Islet of Langerhans (tissue), 1 donor: ENCODE measurements at regions not wholly inside any gene's neighbourhood (a gene's known extent, or its start where the extent isn't known, plus 50 kb on each side); places are given as distances from the start of the nearest gene placed in this dataset.

Experiments
- FAIRE-seq: peaks from one replicate; lab custom pipeline; 2011; peaks lifted over from hg19 to GRCh38; lab: Jason Lieb, UNC

GRCh38 chr4:133059117-133059516 is 90.0 kb upstream of the PCDH10 start:
- no peak for FAIRE-seq

- FAIRE-seq = no peak
Measured at GRCh38 chr4:133062851-133063250, 86.2 kb upstream of the PCDH10 start.

GRCh38 chr4:133068083-133068482 is 81.0 kb upstream of the PCDH10 start:
- FAIRE-seq = no peak

- no peak for FAIRE-seq
Measured at GRCh38 chr4:133081246-133081645, 67.8 kb upstream of the PCDH10 start.

GRCh38 chr4:133084421-133084820 is 64.7 kb upstream of the PCDH10 start:
- no peak for FAIRE-seq

- no peak for FAIRE-seq
Measured at GRCh38 chr4:133095591-133095990, 53.5 kb upstream of the PCDH10 start.

GRCh38 chr4:133096972-133097371 is 52.1 kb upstream of the PCDH10 start:
- no peak for FAIRE-seq
